Cardiac fibroblast (primary cell): ENCODE measurements at regions not wholly inside any gene's neighbourhood (a gene's known extent, or its start where the extent isn't known, plus 50 kb on each side); places are given as distances from the start of the nearest gene placed in this dataset.

Experiments
- DNase-seq, 2 donors: peaks; one replicate each; pipeline versions ENCODE4 v3.0.0 to v3.0.0-alpha.2; 2010; ENCODE audit warnings: low read depth in 2 of 2
- H3K4me3 ChIP-seq, 2 donors: replicated peaks in 1 of 2; 1 replicate in 1 of 2; 2 replicates in 1 of 2; pipeline ENCODE4 v1.5.1; 2011; ENCODE audit warnings: low read depth in 2 of 2, low read length in 2 of 2, mild to moderate bottlenecking in 2 of 2, moderate library complexity in 1 of 2
- CTCF ChIP-seq: IDR thresholded peaks from one replicate; pipeline ENCODE4 v1.5.1; 2011; ENCODE audit warnings: low read depth, mild to moderate bottlenecking, low read length, inconsistent platforms

GRCh38 chrX:69024161-69024736, 141.0 kb downstream of the PJA1 start:
- TF ChIP-seq CTCF: no peak
- no peak overlapping the region for H3K4me3 ChIP-seq
- no peak for DNase-seq

DNA sequence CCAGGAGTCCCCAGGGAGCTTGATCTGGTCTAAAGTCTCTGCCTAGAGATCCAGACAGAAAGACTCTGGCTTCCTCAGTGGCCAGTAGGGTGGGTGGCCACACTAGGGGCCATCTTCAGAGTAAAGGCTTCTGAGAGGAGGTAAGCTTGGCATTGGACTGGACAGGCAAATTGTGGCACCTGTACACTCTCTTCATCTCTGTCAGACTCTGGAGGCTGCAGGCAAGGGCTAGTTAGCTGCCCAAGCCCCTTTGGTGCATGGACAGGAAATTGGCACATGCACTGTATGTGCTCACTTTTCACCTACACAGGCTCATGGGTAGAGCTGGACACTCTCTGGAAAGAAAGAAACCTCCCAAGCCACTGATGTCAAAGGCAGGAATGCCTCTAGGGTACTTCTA, 142.8 kb downstream of the PJA1 start:
- TF ChIP-seq CTCF: no peak
- no peak for DNase-seq
- no peak overlapping the region for H3K4me3 ChIP-seq

DNA sequence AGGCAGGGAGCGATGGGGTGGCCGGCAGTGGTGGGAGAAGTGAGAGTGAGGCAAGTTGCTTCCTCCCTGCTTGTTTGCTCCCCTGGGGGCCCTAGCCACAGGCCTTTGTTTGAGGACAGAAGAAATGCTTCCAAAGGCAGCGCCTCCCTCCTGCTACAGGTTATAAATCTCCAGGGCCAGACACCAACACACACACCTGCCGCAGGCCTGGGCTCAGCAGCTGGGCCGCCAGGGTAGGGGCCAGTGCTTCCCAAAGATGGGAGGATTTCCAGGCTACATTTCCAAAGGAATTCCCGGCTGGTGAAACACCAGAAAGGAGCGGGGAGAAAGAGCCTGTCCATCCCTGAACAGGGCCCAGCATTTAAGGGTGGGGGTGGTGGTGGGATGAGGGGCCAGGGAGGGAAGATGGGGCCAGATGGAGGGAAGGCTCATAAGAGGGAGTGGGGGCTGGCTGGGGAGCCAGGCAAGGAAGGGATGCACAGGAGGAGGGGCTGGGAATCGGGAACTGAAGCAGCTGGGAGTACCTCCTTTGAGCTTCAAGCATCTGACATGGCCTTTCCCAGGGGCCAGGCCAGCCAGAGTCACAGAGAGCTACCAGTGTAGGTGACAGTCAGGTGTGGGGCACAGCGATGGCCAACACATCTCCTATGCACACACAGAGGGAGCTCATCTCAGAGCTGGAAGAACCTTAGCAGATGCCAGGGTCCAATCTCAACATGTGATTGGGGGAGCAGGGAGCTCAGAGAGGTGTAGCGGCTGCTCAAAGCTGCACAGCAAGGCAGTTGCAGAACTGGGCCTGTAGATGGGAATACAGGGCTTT, 143.9 kb downstream of the PJA1 start:
- DNase-seq: no peak
- no peak for TF ChIP-seq CTCF
- H3K4me3 ChIP-seq: no peak overlapping the region

- TF ChIP-seq CTCF: no peak
- DNase-seq: no peak
- no peak overlapping the region for H3K4me3 ChIP-seq
These were observed 144.9 kb downstream of the PJA1 start for GRCh38 chrX:69020316-69020715.

GRCh38 chrX:69019073-69019890, 146.0 kb downstream of the PJA1 start:
- H3K4me3 ChIP-seq: no peak overlapping the region
- TF ChIP-seq CTCF: no peak
- no peak for DNase-seq

- DNase-seq: peak in 1 of 2 donors; percentile 39
- no peak for TF ChIP-seq CTCF
- H3K4me3 ChIP-seq: no peak overlapping the region
These were observed 146.7 kb downstream of the PJA1 start for GRCh38 chrX:69018416-69019072.
